ENCODE measurements at regions not wholly inside any gene's neighbourhood (a gene's known extent, or its start where the extent isn't known, plus 50 kb on each side); places are given as distances from the start of the nearest gene placed in this dataset.

GRCh38 chr5:13624283-13625074 lies 320.0 kb downstream of the DNAH5 start:
- ChIA-PET POLR2A (no interaction called here), CTCF (no interaction called here)
- H3K9me3 Mint-ChIP-seq: no peaks in the 10 kb centered on the region
- no peak for DNase-seq
- H3K4me3 Mint-ChIP-seq: no peak overlapping the region
- ATAC-seq (ENCODE audit: low read depth): no peak
- no peak for TF ChIP-seq CTCF (IDR thresholded peaks at IDR 0.05)
- no peaks in the 10 kb centered on the region for H3K36me3 Mint-ChIP-seq (ENCODE audit: low read depth)
- no peak overlapping the region for H3K27ac Mint-ChIP-seq
- H3K27me3 Mint-ChIP-seq: no peaks in the 10 kb centered on the region
- intact Hi-C loops (cut with micrococcal nuclease): no loop called here
- H3K4me1 Mint-ChIP-seq: no peaks in the 10 kb centered on the region

GRCh38 chr5:13613621-13614020 lies 330.9 kb downstream of the DNAH5 start:
- Mint-ChIP-seq H3K36me3 (ENCODE audit: low read depth) (no peaks in the 10 kb centered on the region), H3K4me3 (no peak overlapping the region), H3K4me1 (no peaks in the 10 kb centered on the region), H3K27me3 (no peaks in the 10 kb centered on the region), H3K9me3 (peaks cover 12% of the 10 kb centered on the region), H3K27ac (no peak overlapping the region)
- no peak for DNase-seq
- ChIA-PET CTCF (no interaction called here), POLR2A (no interaction called here)
- ATAC-seq (ENCODE audit: low read depth): no peak
- TF ChIP-seq CTCF (IDR thresholded peaks at IDR 0.05): no peak
- intact Hi-C loops (cut with micrococcal nuclease): no loop called here

GRCh38 chr5:13611604-13612003 lies 332.9 kb downstream of the DNAH5 start:
- no peaks in the 10 kb centered on the region for H3K4me1 Mint-ChIP-seq
- ChIA-PET CTCF (no interaction called here), POLR2A (no interaction called here)
- peaks cover 9% of the 10 kb centered on the region for H3K9me3 Mint-ChIP-seq
- DNase-seq (no peak), ATAC-seq (ENCODE audit: low read depth) (no peak)
- no peaks in the 10 kb centered on the region for H3K27me3 Mint-ChIP-seq
- intact Hi-C loops (cut with micrococcal nuclease): no loop called here
- no peaks in the 10 kb centered on the region for H3K36me3 Mint-ChIP-seq (ENCODE audit: low read depth)
- H3K27ac Mint-ChIP-seq: no peak overlapping the region
- H3K4me3 Mint-ChIP-seq: no peak overlapping the region
- TF ChIP-seq CTCF (IDR thresholded peaks at IDR 0.05): no peak

DNA sequence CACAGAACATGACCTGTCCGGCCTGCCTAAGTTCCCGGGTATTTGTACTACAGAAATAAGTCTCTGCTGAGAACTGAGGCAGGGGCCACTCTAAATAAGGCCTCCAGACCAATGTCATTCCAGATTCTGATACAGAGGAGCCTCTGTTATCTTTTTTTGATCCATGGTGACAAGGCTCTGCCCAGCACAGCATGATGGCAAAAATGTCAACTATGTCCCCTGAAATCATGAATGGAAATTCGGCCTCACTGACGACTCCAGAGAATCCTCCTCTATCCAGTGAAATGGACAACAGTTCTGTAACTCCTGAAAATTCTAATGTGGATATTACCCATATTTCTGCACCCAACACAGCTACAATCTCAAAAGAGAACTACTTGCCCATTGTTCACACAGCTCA lies 335.0 kb downstream of the DNAH5 start:
- no peak for ATAC-seq (ENCODE audit: low read depth)
- intact Hi-C loops (cut with micrococcal nuclease): no loop called here
- no peaks in the 10 kb centered on the region for H3K36me3 Mint-ChIP-seq (ENCODE audit: low read depth)
- ChIA-PET CTCF (no interaction called here), POLR2A (no interaction called here)
- TF ChIP-seq CTCF (IDR thresholded peaks at IDR 0.05): no peak
- no peak overlapping the region for H3K27ac Mint-ChIP-seq
- no peaks in the 10 kb centered on the region for H3K27me3 Mint-ChIP-seq
- H3K4me1 Mint-ChIP-seq: no peaks in the 10 kb centered on the region
- no peaks in the 10 kb centered on the region for H3K9me3 Mint-ChIP-seq
- no peak for DNase-seq
- no peak overlapping the region for H3K4me3 Mint-ChIP-seq

- TF ChIP-seq CTCF (IDR thresholded peaks at IDR 0.05): no peak
- Mint-ChIP-seq H3K4me1 (no peaks in the 10 kb centered on the region), H3K36me3 (ENCODE audit: low read depth) (no peaks in the 10 kb centered on the region), H3K27ac (no peak overlapping the region), H3K27me3 (no peaks in the 10 kb centered on the region), H3K4me3 (no peak overlapping the region), H3K9me3 (no peaks in the 10 kb centered on the region)
- DNase-seq: no peak
- ChIA-PET POLR2A (no interaction called here), CTCF (no interaction called here)
- intact Hi-C loops (cut with micrococcal nuclease): no loop called here
- no peak for ATAC-seq (ENCODE audit: low read depth)
These were observed 338.4 kb downstream of the DNAH5 start for GRCh38 chr5:13606051-13606450.

Data from activated B cell treated with CpG ODN at 0.5 μM for 24 hours (primary cell).